PC-9 (cell line): ENCODE measurements at regions not wholly inside any gene's neighbourhood (a gene's known extent, or its start where the extent isn't known, plus 50 kb on each side); places are given as distances from the start of the nearest gene placed in this dataset.

Source experiments
- BruUV-seq: library from RNA; stranded (reverse); fragments of 400-500 nt; replicated peaks from 2 replicates; lab custom pipeline; 2021; lab: Mats Ljungman, UMichigan
- CTCF ChIA-PET: fragments of 300-600 bp; sonication (Branson Sonifier 250); formaldehyde crosslinking; loops from one replicate; lab custom pipeline; 2022; ENCODE audit warnings: antibody characterized with exemption; lab: Charles Lee
- POLR2A ChIA-PET: fragments of 300-600 bp; sonication (Branson Sonifier 250); formaldehyde crosslinking; loops from one replicate; lab custom pipeline; 2022; ENCODE audit warnings: antibody characterized with exemption; ENCODE audit not compliant: unreplicated experiment; lab: Charles Lee
- DNase-seq, 2 experiments: peaks; one replicate each; pipeline versions ENCODE4 v3.0.0 to v3.0.0-alpha.2; 2015 to 2022; ENCODE audit warnings: mixed read lengths in 1 of 2
- H2AFZ ChIP-seq: fragments of 200-600 bp; sonication (generic); 2 replicates; pipeline ENCODE4 v1.8.1; 2017; ENCODE audit warnings: antibody characterized with exemption
- H3F3A ChIP-seq: fragments of 200-600 bp; sonication (generic); 2 replicates; pipeline ENCODE4 v1.8.1; 2017; ENCODE audit warnings: antibody characterized with exemption, mild to moderate bottlenecking, low read depth; ENCODE audit not compliant: insufficient read depth
- H3K27ac ChIP-seq: fragments of 200-600 bp; sonication (generic); 2 replicates; pipeline ENCODE4 v1.6.1; 2016; ENCODE audit warnings: mixed run types
- H3K27me3 ChIP-seq: fragments of 200-600 bp; sonication (generic); 2 replicates; pipeline ENCODE4 v1.6.1; 2016; ENCODE audit warnings: low read depth, mixed run types; ENCODE audit not compliant: insufficient read depth
- H3K36me3 ChIP-seq: fragments of 200-600 bp; sonication (generic); 2 replicates; pipeline ENCODE4 v1.6.1; 2016; ENCODE audit warnings: low read depth, mixed run types
- H3K4me1 ChIP-seq: fragments of 200-600 bp; sonication (generic); replicated peaks from 2 replicates; pipeline ENCODE4 v1.6.1; 2016; ENCODE audit warnings: mixed run types; ENCODE audit not compliant: insufficient read depth
- H3K4me2 ChIP-seq: fragments of 200-600 bp; sonication (generic); 2 replicates; pipeline ENCODE4 v1.6.1; 2017; ENCODE audit warnings: mixed run types
- H3K4me3 ChIP-seq: fragments of 200-600 bp; sonication (generic); 2 replicates; pipeline ENCODE4 v1.6.1; 2016; ENCODE audit warnings: mixed run types
- H3K79me2 ChIP-seq: fragments of 200-600 bp; sonication (generic); 2 replicates; pipeline ENCODE4 v1.6.1; 2017; ENCODE audit warnings: low read depth, mixed run types
- H3K9me2 ChIP-seq: fragments of 200-600 bp; sonication (generic); 2 replicates; pipeline ENCODE4 v1.8.1; 2017; ENCODE audit warnings: mild to moderate bottlenecking; ENCODE audit not compliant: insufficient read depth
- H3K9me3 ChIP-seq: fragments of 200-600 bp; sonication (generic); 2 replicates; pipeline ENCODE4 v1.8.1; 2016; ENCODE audit warnings: low read depth; ENCODE audit not compliant: insufficient read depth
- H4K20me1 ChIP-seq: fragments of 200-600 bp; sonication (generic); 2 replicates; pipeline ENCODE4 v1.8.1; 2017; ENCODE audit not compliant: insufficient read depth
- EZH2 ChIP-seq: fragments of 200-600 bp; sonication (generic); IDR thresholded peaks from 2 replicates; pipeline ENCODE4 v1.8.0; 2017; ENCODE audit warnings: antibody characterized with exemption, low read depth
- intact Hi-C: fragments of 100-400 bp; cut with micrococcal nuclease; formaldehyde crosslinking; loops from one replicate; pipeline ENCODE4 v1.10.0; 2022; ENCODE audit not compliant: unreplicated experiment
- TF ChIP-seq, protein P1 (sequence below): fragments of 200-600 bp; sonication (generic); conservative IDR thresholded peaks from 2 replicates; pipeline ENCODE4 v1.6.1; 2017; ENCODE audit warnings: mixed run types, antibody characterized with exemption, mild to moderate bottlenecking, moderate library complexity

DNA sequence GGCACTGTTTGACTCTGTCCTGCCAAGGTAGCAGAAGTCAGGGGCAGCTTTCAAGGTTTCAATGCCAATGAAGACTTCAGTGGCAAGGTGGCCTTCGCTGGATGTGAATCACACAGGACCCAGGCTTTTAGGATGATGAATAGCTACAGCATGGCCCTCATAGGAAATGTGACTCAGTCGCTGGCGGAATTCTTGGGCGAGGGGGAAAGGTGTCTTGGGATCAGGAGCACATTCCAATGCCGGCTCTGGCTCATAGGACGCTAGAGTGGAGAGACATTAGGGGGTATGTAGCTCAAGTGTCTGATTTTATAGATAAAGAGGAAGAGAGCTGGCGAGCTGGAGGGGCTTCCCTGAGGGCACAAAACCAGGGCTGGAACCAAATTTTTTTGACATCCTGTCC lies 68.6 kb downstream of the SMIM21 start:
- POLR2A ChIA-PET = no interaction called here
- DNase-seq = no peak
- no peaks in the 10 kb centered on the region for H3F3A ChIP-seq
- intact Hi-C loops = no loop called here
- CTCF ChIA-PET = no interaction called here
- H3K36me3 ChIP-seq = no peaks in the 10 kb centered on the region
- H3K9me3 ChIP-seq = no peaks in the 10 kb centered on the region
- H3K9me2 ChIP-seq = 0 out of 2 replicates have a peak, but pooled peaks cover 5% of the 10 kb centered on the region
- H3K27ac ChIP-seq = no peak overlapping the region
- no TSS peak for BruUV-seq
- H3K79me2 ChIP-seq = no peaks in the 10 kb centered on the region
- H4K20me1 ChIP-seq = no peaks in the 10 kb centered on the region
- TF ChIP-seq, protein P1, sequence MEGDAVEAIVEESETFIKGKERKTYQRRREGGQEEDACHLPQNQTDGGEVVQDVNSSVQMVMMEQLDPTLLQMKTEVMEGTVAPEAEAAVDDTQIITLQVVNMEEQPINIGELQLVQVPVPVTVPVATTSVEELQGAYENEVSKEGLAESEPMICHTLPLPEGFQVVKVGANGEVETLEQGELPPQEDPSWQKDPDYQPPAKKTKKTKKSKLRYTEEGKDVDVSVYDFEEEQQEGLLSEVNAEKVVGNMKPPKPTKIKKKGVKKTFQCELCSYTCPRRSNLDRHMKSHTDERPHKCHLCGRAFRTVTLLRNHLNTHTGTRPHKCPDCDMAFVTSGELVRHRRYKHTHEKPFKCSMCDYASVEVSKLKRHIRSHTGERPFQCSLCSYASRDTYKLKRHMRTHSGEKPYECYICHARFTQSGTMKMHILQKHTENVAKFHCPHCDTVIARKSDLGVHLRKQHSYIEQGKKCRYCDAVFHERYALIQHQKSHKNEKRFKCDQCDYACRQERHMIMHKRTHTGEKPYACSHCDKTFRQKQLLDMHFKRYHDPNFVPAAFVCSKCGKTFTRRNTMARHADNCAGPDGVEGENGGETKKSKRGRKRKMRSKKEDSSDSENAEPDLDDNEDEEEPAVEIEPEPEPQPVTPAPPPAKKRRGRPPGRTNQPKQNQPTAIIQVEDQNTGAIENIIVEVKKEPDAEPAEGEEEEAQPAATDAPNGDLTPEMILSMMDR = no peak
- TF ChIP-seq EZH2 = no peak
- no peak overlapping the region for H2AFZ ChIP-seq
- no peaks in the 10 kb centered on the region for H3K4me1 ChIP-seq
- no peak overlapping the region for H3K4me3 ChIP-seq
- H3K27me3 ChIP-seq = peaks cover 70% of the 10 kb centered on the region
- no peak overlapping the region for H3K4me2 ChIP-seq

DNA sequence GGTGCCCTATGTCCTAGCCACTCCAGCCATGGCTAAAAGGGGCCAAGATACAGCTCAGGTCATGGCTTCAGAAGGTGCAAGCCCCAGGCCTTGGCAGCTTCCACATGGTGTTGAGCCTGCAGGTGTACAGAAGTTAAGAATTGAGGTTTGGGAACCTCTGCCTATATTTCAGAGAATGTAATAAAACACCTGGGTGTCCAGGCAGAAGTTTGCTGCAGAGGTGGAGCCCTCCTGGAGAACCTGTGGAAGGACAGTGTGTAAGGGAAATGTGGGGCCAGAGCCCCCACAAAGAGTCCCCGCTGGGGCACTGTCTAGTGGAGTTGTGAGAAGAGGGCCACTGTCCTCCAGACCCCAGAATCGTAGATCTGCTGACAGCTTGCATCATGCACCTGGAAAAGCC lies 74.1 kb downstream of the SMIM21 start:
- Histone ChIP-seq H3K4me3 (no peak overlapping the region), H3K79me2 (no peaks in the 10 kb centered on the region), H3K4me2 (no peak overlapping the region), H3K36me3 (no peaks in the 10 kb centered on the region), H3K27ac (no peak overlapping the region), H3K9me2 (0 out of 2 replicates have a peak, but pooled peaks cover 5% of the 10 kb centered on the region), H3K27me3 (peaks cover 42% of the 10 kb centered on the region), H3K9me3 (no peaks in the 10 kb centered on the region; the same call in 1 of the 2 replicates), H3F3A (no peaks in the 10 kb centered on the region), H3K4me1 (no peaks in the 10 kb centered on the region), H4K20me1 (no peaks in the 10 kb centered on the region), H2AFZ (no peak overlapping the region)
- no TSS peak for BruUV-seq
- ChIA-PET POLR2A (no interaction called here), CTCF (no interaction called here)
- no peak for TF ChIP-seq EZH2
- TF ChIP-seq, protein P1 = no peak
- intact Hi-C loops = no loop called here
- DNase-seq = no peak

DNA sequence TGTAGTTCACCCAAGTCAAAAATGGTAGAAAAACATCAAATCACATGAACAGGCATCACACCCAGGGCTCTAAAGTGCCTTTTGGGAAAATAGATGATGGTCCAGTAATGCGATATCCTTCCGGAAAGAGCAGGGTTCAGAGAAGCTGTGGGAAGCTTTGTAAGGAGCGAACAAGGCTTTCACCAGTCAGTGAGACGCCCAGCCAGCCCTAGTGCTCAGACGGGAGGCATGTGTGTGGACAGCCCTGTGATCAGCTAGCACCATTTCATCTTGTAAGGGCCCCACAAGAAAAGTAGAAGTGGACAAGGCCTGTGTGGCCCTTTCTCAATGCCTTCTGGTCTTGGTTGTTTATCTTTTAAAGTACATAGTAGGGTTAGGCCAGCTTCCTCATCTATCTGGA lies 76.1 kb downstream of the SMIM21 start:
- no peak for TF ChIP-seq EZH2
- TF ChIP-seq, protein P1 = no peak
- no peaks in the 10 kb centered on the region for H3F3A ChIP-seq
- no peak for DNase-seq
- peaks cover 38% of the 10 kb centered on the region for H3K27me3 ChIP-seq
- intact Hi-C loops = no loop called here
- H2AFZ ChIP-seq = no peak overlapping the region
- no peaks in the 10 kb centered on the region for H4K20me1 ChIP-seq
- no peak overlapping the region for H3K4me2 ChIP-seq
- 0 out of 2 replicates have a peak, but pooled peaks cover 5% of the 10 kb centered on the region for H3K9me2 ChIP-seq
- H3K27ac ChIP-seq = no peak overlapping the region
- no peaks in the 10 kb centered on the region for H3K4me1 ChIP-seq
- BruUV-seq = no TSS peak
- H3K79me2 ChIP-seq = no peaks in the 10 kb centered on the region
- CTCF ChIA-PET = no interaction called here
- no peak overlapping the region for H3K4me3 ChIP-seq
- no peaks in the 10 kb centered on the region for H3K36me3 ChIP-seq
- H3K9me3 ChIP-seq = no peaks in the 10 kb centered on the region; the same call in 1 of the 2 replicates
- POLR2A ChIA-PET = no interaction called here
